GM21619 (cell line): ENCODE measurements at regions not wholly inside any gene's neighbourhood (a gene's known extent, or its start where the extent isn't known, plus 50 kb on each side); places are given as distances from the start of the nearest gene placed in this dataset.

Experiments
- ATAC-seq: cut with Tn5 transposase; IDR thresholded peaks from one replicate; pipeline ENCODE4 v1.9.1; 2021; ENCODE audit not compliant: unreplicated experiment

GRCh38 chr17:72360386-72360940 is 239.6 kb downstream of the SOX9 start:
- ATAC-seq: no peak

- ATAC-seq: no peak
Measured at GRCh38 chr17:72361892-72362291, 241.1 kb downstream of the SOX9 start.

GRCh38 chr17:72362376-72363088 is 241.7 kb downstream of the SOX9 start:
- no peak for ATAC-seq

- ATAC-seq: no peak
Measured at GRCh38 chr17:72363089-72363610, 242.3 kb downstream of the SOX9 start.

- no peak for ATAC-seq
Measured at GRCh38 chr17:72365857-72366414, 245.1 kb downstream of the SOX9 start.

- ATAC-seq: no peak
Measured at GRCh38 chr17:72366626-72367025, 245.8 kb downstream of the SOX9 start.

GRCh38 chr17:72368191-72368590 is 247.4 kb downstream of the SOX9 start:
- ATAC-seq: no peak

- ATAC-seq: no peak
Measured at GRCh38 chr17:72369366-72369765, 248.5 kb downstream of the SOX9 start.

GRCh38 chr17:72370819-72371218 is 250.0 kb downstream of the SOX9 start:
- no peak for ATAC-seq

GRCh38 chr17:72372185-72372584 is 251.4 kb downstream of the SOX9 start:
- no peak for ATAC-seq

GRCh38 chr17:72373910-72374741 is 253.3 kb downstream of the SOX9 start:
- no peak for ATAC-seq

- no peak for ATAC-seq
Measured at GRCh38 chr17:72376526-72377345, 255.9 kb downstream of the SOX9 start.

- no peak for ATAC-seq
Measured at GRCh38 chr17:72378414-72379390, 257.9 kb downstream of the SOX9 start.

- no peak for ATAC-seq
Measured at GRCh38 chr17:72379516-72379915, 258.7 kb downstream of the SOX9 start.

GRCh38 chr17:72380120-72380519 is 259.3 kb downstream of the SOX9 start:
- no peak for ATAC-seq

GRCh38 chr17:72380737-72381136 is 259.9 kb downstream of the SOX9 start:
- no peak for ATAC-seq

- ATAC-seq: no peak
Measured at GRCh38 chr17:72381597-72382397, 261.0 kb downstream of the SOX9 start.

GRCh38 chr17:72382971-72383722 is 262.3 kb downstream of the SOX9 start:
- ATAC-seq: no peak
